ENCODE measurements at regions not wholly inside any gene's neighbourhood (a gene's known extent, or its start where the extent isn't known, plus 50 kb on each side); places are given as distances from the start of the nearest gene placed in this dataset.
"Not testable (repeated sequence)": the region's sequence is repeated elsewhere in the genome, so short reads cannot be mapped to it uniquely, and the experiment has no call there.

- H3K4me1 ChIP-seq: no peaks in the 10 kb centered on the region
- H3K27ac ChIP-seq: no peak overlapping the region
- no peak overlapping the region for H3K4me3 ChIP-seq
- 89 to 96% methylated on average over 2 of the region's 2 CpGs for WGBS, 2 donors
- no peak for DNase-seq
- TF ChIP-seq POLR2A (IDR thresholded peaks at IDR 0.05): no peak
- no peak for TF ChIP-seq CTCF (IDR thresholded peaks at IDR 0.05)
- H3K36me3 ChIP-seq (replicated peaks in 1 of 2; ENCODE audit: insufficient read depth in 1 of 2, low read depth in 2 of 2): no peaks in the 10 kb centered on the region
- ATAC-seq: no peak
- intact Hi-C loops (cut with DNase I): no loop called here
- no peaks in the 10 kb centered on the region for H3K9me3 ChIP-seq
- no peaks in the 10 kb centered on the region for H3K27me3 ChIP-seq
Observed at GRCh38 chr5:158586054-158586453, 513.7 kb downstream of the EBF1 start.

- H3K27me3 ChIP-seq; H3K36me3 ChIP-seq (replicated peaks in 1 of 2; ENCODE audit: insufficient read depth in 1 of 2, low read depth in 2 of 2); intact Hi-C loops (cut with DNase I); H3K9me3 ChIP-seq; H3K4me1 ChIP-seq; H3K4me3 ChIP-seq; DNase-seq; ATAC-seq; H3K27ac ChIP-seq: not testable (repeated sequence)
- 97% methylated on average over 10 of the region's 27 CpGs; no CpG with 5 or more reads in 1 of the 2 donors for WGBS, 2 donors
Observed at GRCh38 chr5:158582669-158583068, 517.0 kb downstream of the EBF1 start.

- no peak for DNase-seq
- TF ChIP-seq CTCF (IDR thresholded peaks at IDR 0.05) (no peak), POLR2A (IDR thresholded peaks at IDR 0.05) (no peak)
- intact Hi-C loops (cut with DNase I): no loop called here
Observed at GRCh38 chr5:158573829-158574228, 525.9 kb downstream of the EBF1 start.

GRCh38 chr5:158570502-158570901 lies 529.2 kb downstream of the EBF1 start:
- 75 to 87% methylated on average over 1 of the region's 1 CpG for WGBS, 2 donors
- no peaks in the 10 kb centered on the region for H3K4me1 ChIP-seq
- no peak for ATAC-seq
- H3K27ac ChIP-seq: no peak overlapping the region
- H3K4me3 ChIP-seq: no peak overlapping the region
- no peaks in the 10 kb centered on the region for H3K9me3 ChIP-seq
- intact Hi-C loops (cut with DNase I): no loop called here
- H3K27me3 ChIP-seq: no peaks in the 10 kb centered on the region
- H3K36me3 ChIP-seq (replicated peaks in 1 of 2; ENCODE audit: insufficient read depth in 1 of 2, low read depth in 2 of 2): no peaks in the 10 kb centered on the region
- DNase-seq: no peak
- TF ChIP-seq CTCF (IDR thresholded peaks at IDR 0.05) (no peak), POLR2A (IDR thresholded peaks at IDR 0.05) (no peak)

More at GRCh38 chr5:158573829-158574228, 525.9 kb downstream of the EBF1 start:
- Histone ChIP-seq H3K36me3 (replicated peaks in 1 of 2; ENCODE audit: insufficient read depth in 1 of 2, low read depth in 2 of 2) (no peaks in the 10 kb centered on the region), H3K4me3 (no peak overlapping the region), H3K9me3 (no peaks in the 10 kb centered on the region), H3K27me3 (no peaks in the 10 kb centered on the region), H3K27ac (no peak overlapping the region), H3K4me1 (no peaks in the 10 kb centered on the region)
- ATAC-seq: no peak
- 31 to 48% methylated on average over 3 of the region's 3 CpGs for WGBS, 2 donors

GRCh38 chr5:158569534-158569933 lies 530.2 kb downstream of the EBF1 start:
- H3K27me3 ChIP-seq: no peaks in the 10 kb centered on the region
- H3K36me3 ChIP-seq (replicated peaks in 1 of 2; ENCODE audit: insufficient read depth in 1 of 2, low read depth in 2 of 2): no peaks in the 10 kb centered on the region
- intact Hi-C loops (cut with DNase I): no loop called here
- no peak overlapping the region for H3K4me3 ChIP-seq
- no peak for TF ChIP-seq CTCF (IDR thresholded peaks at IDR 0.05)
- TF ChIP-seq POLR2A (IDR thresholded peaks at IDR 0.05): no peak
- H3K9me3 ChIP-seq: no peaks in the 10 kb centered on the region
- ATAC-seq (no peak), DNase-seq (no peak)
- no peak overlapping the region for H3K27ac ChIP-seq
- WGBS, 2 donors: 85 to 89% methylated on average over 4 of the region's 4 CpGs
- H3K4me1 ChIP-seq: no peaks in the 10 kb centered on the region
